WTC11 (cell line): ENCODE measurements at regions not wholly inside any gene's neighbourhood (a gene's known extent, or its start where the extent isn't known, plus 50 kb on each side); places are given as distances from the start of the nearest gene placed in this dataset.

Source experiments
- ATAC-seq: fragments of 200-7000 bp; cut with Tn5 transposase; 2 replicates; pipeline ENCODE4 v1.10.0; 2021; ENCODE audit warnings: mild to moderate bottlenecking, moderate library complexity
- CTCF ChIA-PET: fragments of 300-600 bp; sonication (Branson Sonifier 250); formaldehyde crosslinking; loops from one replicate; lab custom pipeline; 2021; ENCODE audit warnings: antibody characterized with exemption; lab: Charles Lee
- POLR2A ChIA-PET: fragments of 350-600 bp; sonication (Branson Sonifier 250); formaldehyde crosslinking; loops from one replicate; lab custom pipeline; 2021; ENCODE audit warnings: antibody characterized with exemption; lab: Charles Lee
- DNase-seq: peaks from one replicate; pipeline ENCODE4 v3.0.0; 2021; ENCODE audit warnings: low spot score
- H3K27ac Mint-ChIP-seq: 2 replicates; pipeline ENCODE4 v1.8.0; 2021; ENCODE audit warnings: mixed read lengths
- H3K27me3 Mint-ChIP-seq: 2 replicates; pipeline ENCODE4 v1.8.0; 2021; ENCODE audit warnings: low read depth, mild to moderate bottlenecking, moderate library complexity, mixed read lengths
- H3K36me3 Mint-ChIP-seq: 2 replicates; pipeline ENCODE4 v1.8.0; 2021; ENCODE audit warnings: mixed read lengths
- H3K4me1 Mint-ChIP-seq: 2 replicates; pipeline ENCODE4 v1.8.0; 2022; ENCODE audit warnings: mixed read lengths
- H3K4me3 Mint-ChIP-seq: 2 replicates; pipeline ENCODE4 v1.8.0; 2021; ENCODE audit warnings: mild to moderate bottlenecking, moderate library complexity, mixed read lengths
- H3K9me3 Mint-ChIP-seq: 2 replicates; pipeline ENCODE4 v1.8.0; 2021; ENCODE audit warnings: mixed read lengths
- ATF6 ChIP-seq: sonication (generic); formaldehyde crosslinking; IDR thresholded peaks from 2 replicates; pipeline ENCODE4 v1.8.1; 2023; ENCODE audit warnings: mild to moderate bottlenecking, missing genetic modification reagents
- CREB1 ChIP-seq: sonication (generic); formaldehyde crosslinking; IDR thresholded peaks from 2 replicates; pipeline ENCODE4 v1.8.0; 2023; ENCODE audit warnings: mild to moderate bottlenecking, missing genetic modification reagents
- CREM ChIP-seq: sonication (generic); formaldehyde crosslinking; IDR thresholded peaks from 2 replicates; pipeline ENCODE4 v1.8.1; 2022; ENCODE audit warnings: mild to moderate bottlenecking, missing genetic modification reagents, moderate library complexity
- E2F1 ChIP-seq: sonication (generic); formaldehyde crosslinking; IDR thresholded peaks from 2 replicates; pipeline ENCODE4 v1.8.0; 2022; ENCODE audit warnings: mild to moderate bottlenecking, missing genetic modification reagents
- E2F4 ChIP-seq: sonication (generic); formaldehyde crosslinking; IDR thresholded peaks from 2 replicates; pipeline ENCODE4 v1.8.1; 2022; ENCODE audit warnings: low read depth, mild to moderate bottlenecking, moderate library complexity, missing genetic modification reagents, borderline replicate concordance
- ETV6 ChIP-seq: sonication (generic); formaldehyde crosslinking; IDR thresholded peaks from 2 replicates; pipeline ENCODE4 v1.8.1; 2022; ENCODE audit warnings: mild to moderate bottlenecking, missing genetic modification reagents
- FOXJ3 ChIP-seq: sonication (generic); formaldehyde crosslinking; IDR thresholded peaks from 2 replicates; pipeline ENCODE4 v1.9.0; 2021; ENCODE audit warnings: missing genetic modification reagents, mild to moderate bottlenecking, borderline replicate concordance
- FOXP1 ChIP-seq: sonication (generic); formaldehyde crosslinking; IDR thresholded peaks from 2 replicates; pipeline ENCODE4 v1.8.0; 2022; ENCODE audit warnings: missing genetic modification reagents, mild to moderate bottlenecking, moderate library complexity, borderline replicate concordance
- MXD4 ChIP-seq: fragments of 250-450 bp; sonication (Bioruptor Pico); IDR thresholded peaks from 2 replicates; pipeline ENCODE4 v1.8.0; 2021; ENCODE audit warnings: mild to moderate bottlenecking, moderate library complexity, borderline replicate concordance
- NFATC4 ChIP-seq: fragments of 250-450 bp; sonication (Bioruptor Pico); IDR thresholded peaks from 2 replicates; pipeline ENCODE4 v1.9.0; 2021; ENCODE audit warnings: mild to moderate bottlenecking
- NR2C2 ChIP-seq: sonication (generic); formaldehyde crosslinking; IDR thresholded peaks from 2 replicates; pipeline ENCODE4 v1.8.0; 2022; ENCODE audit warnings: mild to moderate bottlenecking, missing genetic modification reagents
- PRDM15 ChIP-seq: sonication (generic); formaldehyde crosslinking; IDR thresholded peaks from 2 replicates; pipeline ENCODE4 v1.8.0; 2022; ENCODE audit warnings: missing genetic modification reagents
- RELA ChIP-seq: sonication (generic); formaldehyde crosslinking; IDR thresholded peaks from 2 replicates; pipeline ENCODE4 v1.8.1; 2022; ENCODE audit warnings: missing genetic modification reagents, mild to moderate bottlenecking, borderline replicate concordance
- RORB ChIP-seq: fragments of 250-450 bp; sonication (Bioruptor Pico); IDR thresholded peaks from 2 replicates; pipeline ENCODE4 v1.9.0; 2021; ENCODE audit warnings: mild to moderate bottlenecking
- SP1 ChIP-seq: sonication (generic); formaldehyde crosslinking; conservative IDR thresholded peaks from 2 replicates; pipeline ENCODE4 v1.8.1; 2022; ENCODE audit warnings: missing genetic modification reagents
- ZNF138 ChIP-seq: sonication (generic); formaldehyde crosslinking; conservative IDR thresholded peaks from 2 replicates; pipeline ENCODE4 v1.8.1; 2022; ENCODE audit warnings: mild to moderate bottlenecking, moderate library complexity, missing genetic modification reagents
- TF ChIP-seq, protein P1 (sequence below): sonication (generic); formaldehyde crosslinking; conservative IDR thresholded peaks from 2 replicates; pipeline ENCODE4 v1.8.1; 2023; ENCODE audit warnings: mild to moderate bottlenecking, low read depth, missing genetic modification reagents, moderate library complexity
- TF ChIP-seq, protein P2 (sequence below): sonication (generic); formaldehyde crosslinking; IDR thresholded peaks from 2 replicates; pipeline ENCODE4 v1.8.0; 2023; ENCODE audit warnings: missing genetic modification reagents, mild to moderate bottlenecking, borderline replicate concordance

GRCh38 chr4:189763583-189763982 lies 177.1 kb upstream of the FRG1 start:
- Mint-ChIP-seq H3K36me3 (peaks cover 42% of the 10 kb centered on the region), H3K4me3 (no peak overlapping the region), H3K9me3 (peaks cover 68% of the 10 kb centered on the region), H3K4me1 (no peaks in the 10 kb centered on the region), H3K27ac (no peak overlapping the region)
- DNase-seq, result no peak
- CTCF ChIA-PET, result no interaction called here
- no peak for ATAC-seq
- POLR2A ChIA-PET, result no interaction called here
- no peak for TF ChIP-seq FOXP1 (CRISPR knock-in tag)
- TF ChIP-seq RORB, result no peak
- TF ChIP-seq ZNF138, result no peak
- no peak for TF ChIP-seq RELA (CRISPR knock-in tag)
- no peak for TF ChIP-seq MXD4 (CRISPR knock-in tag)
- TF ChIP-seq, protein P1, sequence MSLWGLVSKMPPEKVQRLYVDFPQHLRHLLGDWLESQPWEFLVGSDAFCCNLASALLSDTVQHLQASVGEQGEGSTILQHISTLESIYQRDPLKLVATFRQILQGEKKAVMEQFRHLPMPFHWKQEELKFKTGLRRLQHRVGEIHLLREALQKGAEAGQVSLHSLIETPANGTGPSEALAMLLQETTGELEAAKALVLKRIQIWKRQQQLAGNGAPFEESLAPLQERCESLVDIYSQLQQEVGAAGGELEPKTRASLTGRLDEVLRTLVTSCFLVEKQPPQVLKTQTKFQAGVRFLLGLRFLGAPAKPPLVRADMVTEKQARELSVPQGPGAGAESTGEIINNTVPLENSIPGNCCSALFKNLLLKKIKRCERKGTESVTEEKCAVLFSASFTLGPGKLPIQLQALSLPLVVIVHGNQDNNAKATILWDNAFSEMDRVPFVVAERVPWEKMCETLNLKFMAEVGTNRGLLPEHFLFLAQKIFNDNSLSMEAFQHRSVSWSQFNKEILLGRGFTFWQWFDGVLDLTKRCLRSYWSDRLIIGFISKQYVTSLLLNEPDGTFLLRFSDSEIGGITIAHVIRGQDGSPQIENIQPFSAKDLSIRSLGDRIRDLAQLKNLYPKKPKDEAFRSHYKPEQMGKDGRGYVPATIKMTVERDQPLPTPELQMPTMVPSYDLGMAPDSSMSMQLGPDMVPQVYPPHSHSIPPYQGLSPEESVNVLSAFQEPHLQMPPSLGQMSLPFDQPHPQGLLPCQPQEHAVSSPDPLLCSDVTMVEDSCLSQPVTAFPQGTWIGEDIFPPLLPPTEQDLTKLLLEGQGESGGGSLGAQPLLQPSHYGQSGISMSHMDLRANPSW (CRISPR knock-in tag), result no peak
- TF ChIP-seq PRDM15, result no peak
- TF ChIP-seq CREB1 (CRISPR knock-in tag), result no peak
- TF ChIP-seq E2F1 (CRISPR knock-in tag), result no peak
- no peak for TF ChIP-seq ETV6 (CRISPR knock-in tag)
- TF ChIP-seq, all 79 proteins: peak for 0
- H3K27me3 Mint-ChIP-seq, result peaks cover 20% of the 10 kb centered on the region

- Mint-ChIP-seq H3K4me3 (no peak overlapping the region), H3K27ac (no peak overlapping the region), H3K9me3 (peaks cover 61% of the 10 kb centered on the region), H3K36me3 (peaks cover 40% of the 10 kb centered on the region), H3K4me1 (no peaks in the 10 kb centered on the region; the same call in 1 of the 2 replicates), H3K27me3 (peaks cover 12% of the 10 kb centered on the region)
- ChIA-PET POLR2A (no interaction called here), CTCF (no interaction called here)
- DNase-seq (no peak), ATAC-seq (no peak)
- TF ChIP-seq E2F1 (CRISPR knock-in tag) (no peak), CREM (no peak), NFATC4 (CRISPR knock-in tag) (no peak), SP1 (CRISPR knock-in tag) (no peak), FOXJ3 (CRISPR knock-in tag) (no peak), RELA (CRISPR knock-in tag) (no peak), NR2C2 (no peak), E2F4 (CRISPR knock-in tag) (no peak), ATF6 (CRISPR knock-in tag) (no peak)
- TF ChIP-seq, protein P2, sequence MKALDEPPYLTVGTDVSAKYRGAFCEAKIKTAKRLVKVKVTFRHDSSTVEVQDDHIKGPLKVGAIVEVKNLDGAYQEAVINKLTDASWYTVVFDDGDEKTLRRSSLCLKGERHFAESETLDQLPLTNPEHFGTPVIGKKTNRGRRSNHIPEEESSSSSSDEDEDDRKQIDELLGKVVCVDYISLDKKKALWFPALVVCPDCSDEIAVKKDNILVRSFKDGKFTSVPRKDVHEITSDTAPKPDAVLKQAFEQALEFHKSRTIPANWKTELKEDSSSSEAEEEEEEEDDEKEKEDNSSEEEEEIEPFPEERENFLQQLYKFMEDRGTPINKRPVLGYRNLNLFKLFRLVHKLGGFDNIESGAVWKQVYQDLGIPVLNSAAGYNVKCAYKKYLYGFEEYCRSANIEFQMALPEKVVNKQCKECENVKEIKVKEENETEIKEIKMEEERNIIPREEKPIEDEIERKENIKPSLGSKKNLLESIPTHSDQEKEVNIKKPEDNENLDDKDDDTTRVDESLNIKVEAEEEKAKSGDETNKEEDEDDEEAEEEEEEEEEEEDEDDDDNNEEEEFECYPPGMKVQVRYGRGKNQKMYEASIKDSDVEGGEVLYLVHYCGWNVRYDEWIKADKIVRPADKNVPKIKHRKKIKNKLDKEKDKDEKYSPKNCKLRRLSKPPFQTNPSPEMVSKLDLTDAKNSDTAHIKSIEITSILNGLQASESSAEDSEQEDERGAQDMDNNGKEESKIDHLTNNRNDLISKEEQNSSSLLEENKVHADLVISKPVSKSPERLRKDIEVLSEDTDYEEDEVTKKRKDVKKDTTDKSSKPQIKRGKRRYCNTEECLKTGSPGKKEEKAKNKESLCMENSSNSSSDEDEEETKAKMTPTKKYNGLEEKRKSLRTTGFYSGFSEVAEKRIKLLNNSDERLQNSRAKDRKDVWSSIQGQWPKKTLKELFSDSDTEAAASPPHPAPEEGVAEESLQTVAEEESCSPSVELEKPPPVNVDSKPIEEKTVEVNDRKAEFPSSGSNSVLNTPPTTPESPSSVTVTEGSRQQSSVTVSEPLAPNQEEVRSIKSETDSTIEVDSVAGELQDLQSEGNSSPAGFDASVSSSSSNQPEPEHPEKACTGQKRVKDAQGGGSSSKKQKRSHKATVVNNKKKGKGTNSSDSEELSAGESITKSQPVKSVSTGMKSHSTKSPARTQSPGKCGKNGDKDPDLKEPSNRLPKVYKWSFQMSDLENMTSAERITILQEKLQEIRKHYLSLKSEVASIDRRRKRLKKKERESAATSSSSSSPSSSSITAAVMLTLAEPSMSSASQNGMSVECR (CRISPR knock-in tag), result no peak
Observed at GRCh38 chr4:189765301-189765700, 175.4 kb upstream of the FRG1 start.
